ENCODE measurements at regions not wholly inside any gene's neighbourhood (a gene's known extent, or its start where the extent isn't known, plus 50 kb on each side); places are given as distances from the start of the nearest gene placed in this dataset.

DNA sequence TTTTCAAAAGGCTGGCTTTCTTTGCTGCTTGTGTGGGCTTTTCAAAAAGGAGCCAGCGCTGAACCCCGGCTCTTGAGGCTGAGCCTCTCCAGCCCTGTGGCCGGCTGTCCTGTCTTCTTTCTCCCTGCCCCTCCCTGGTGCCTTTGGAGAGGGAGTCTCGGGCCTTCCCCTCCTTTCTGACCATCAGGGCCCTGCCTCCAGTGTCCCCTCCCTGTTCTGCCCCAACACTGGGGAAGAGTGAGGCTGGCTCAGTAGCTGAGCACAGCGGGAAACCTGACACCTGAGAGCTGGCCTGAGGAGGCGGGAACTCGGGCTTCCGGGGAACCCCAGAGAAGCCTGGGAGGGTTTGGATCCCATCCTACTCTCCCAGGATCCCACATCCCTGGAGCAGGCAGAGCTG lies 232.1 kb downstream of the LOXHD1 start:
- Histone ChIP-seq H3K27ac (no peak overlapping the region), H3K36me3 (no peaks in the 10 kb centered on the region), H3K4me3 (no peak overlapping the region), H3K27me3 (no peaks in the 10 kb centered on the region), H3K4me1 (peaks cover 0 to 12% (median 0%) of the 10 kb centered on the region in 4 donors), H3K9me3 (no peaks in the 10 kb centered on the region)
- TF ChIP-seq EP300 (IDR thresholded peaks at IDR 0.05; ENCODE audit: low read depth): no peak
- TF ChIP-seq, protein P1, sequence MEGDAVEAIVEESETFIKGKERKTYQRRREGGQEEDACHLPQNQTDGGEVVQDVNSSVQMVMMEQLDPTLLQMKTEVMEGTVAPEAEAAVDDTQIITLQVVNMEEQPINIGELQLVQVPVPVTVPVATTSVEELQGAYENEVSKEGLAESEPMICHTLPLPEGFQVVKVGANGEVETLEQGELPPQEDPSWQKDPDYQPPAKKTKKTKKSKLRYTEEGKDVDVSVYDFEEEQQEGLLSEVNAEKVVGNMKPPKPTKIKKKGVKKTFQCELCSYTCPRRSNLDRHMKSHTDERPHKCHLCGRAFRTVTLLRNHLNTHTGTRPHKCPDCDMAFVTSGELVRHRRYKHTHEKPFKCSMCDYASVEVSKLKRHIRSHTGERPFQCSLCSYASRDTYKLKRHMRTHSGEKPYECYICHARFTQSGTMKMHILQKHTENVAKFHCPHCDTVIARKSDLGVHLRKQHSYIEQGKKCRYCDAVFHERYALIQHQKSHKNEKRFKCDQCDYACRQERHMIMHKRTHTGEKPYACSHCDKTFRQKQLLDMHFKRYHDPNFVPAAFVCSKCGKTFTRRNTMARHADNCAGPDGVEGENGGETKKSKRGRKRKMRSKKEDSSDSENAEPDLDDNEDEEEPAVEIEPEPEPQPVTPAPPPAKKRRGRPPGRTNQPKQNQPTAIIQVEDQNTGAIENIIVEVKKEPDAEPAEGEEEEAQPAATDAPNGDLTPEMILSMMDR (IDR thresholded peaks at IDR 0.05): no peak
- no peak for TF ChIP-seq POLR2AphosphoS5 (IDR thresholded peaks at IDR 0.05)
- TF ChIP-seq POLR2A (IDR thresholded peaks at IDR 0.05): no peak
- WGBS, 2 donors (ENCODE audit: low coverage in 1 of 2): 90% methylated on average over 8 of the region's 8 CpGs; no CpG with 5 or more reads in 1 of the 2 donors
- in situ Hi-C loops (cut with MboI; ENCODE audit: low pct_ligation_motif_present in 1 of 4, low pct_unique_long_range_greater_than_20kb in 1 of 4, low sequenced_read_pairs in 3 of 4): no loop called here
- no peak for DNase-seq
- intact Hi-C loops (cut with DNase I; ENCODE audit: low total_unique reads): no loop called here

GRCh38 chr18:46425511-46425910 lies 231.5 kb downstream of the LOXHD1 start:
- no peaks in the 10 kb centered on the region for H3K9me3 ChIP-seq
- no peak for DNase-seq
- intact Hi-C loops (cut with DNase I; ENCODE audit: low total_unique reads) (no loop called here), in situ Hi-C loops (cut with MboI; ENCODE audit: low pct_ligation_motif_present in 1 of 4, low pct_unique_long_range_greater_than_20kb in 1 of 4, low sequenced_read_pairs in 3 of 4) (no loop called here)
- WGBS, 2 donors (ENCODE audit: low coverage in 1 of 2): 100% methylated on average over 3 of the region's 3 CpGs; no CpG with 5 or more reads in 1 of the 2 donors
- no peaks in the 10 kb centered on the region for H3K27me3 ChIP-seq
- H3K4me1 ChIP-seq: peaks cover 0 to 12% (median 0%) of the 10 kb centered on the region in 4 donors
- H3K36me3 ChIP-seq: no peaks in the 10 kb centered on the region
- H3K27ac ChIP-seq: no peak overlapping the region
- TF ChIP-seq, protein P1 (IDR thresholded peaks at IDR 0.05): no peak
- TF ChIP-seq POLR2AphosphoS5 (IDR thresholded peaks at IDR 0.05) (no peak), POLR2A (IDR thresholded peaks at IDR 0.05) (no peak), EP300 (IDR thresholded peaks at IDR 0.05; ENCODE audit: low read depth) (no peak)
- no peak overlapping the region for H3K4me3 ChIP-seq

- no peak for DNase-seq
- intact Hi-C loops (cut with DNase I; ENCODE audit: low total_unique reads): no loop called here
- Histone ChIP-seq H3K4me1 (peaks cover 0 to 12% (median 0%) of the 10 kb centered on the region in 4 donors), H3K9me3 (no peaks in the 10 kb centered on the region), H3K27me3 (no peaks in the 10 kb centered on the region), H3K36me3 (no peaks in the 10 kb centered on the region), H3K4me3 (no peak overlapping the region), H3K27ac (no peak overlapping the region)
- WGBS, 2 donors (ENCODE audit: low coverage in 1 of 2): 42 to 53% methylated on average over 3 to 5 of the region's 5 CpGs
- in situ Hi-C loops (cut with MboI; ENCODE audit: low pct_ligation_motif_present in 1 of 4, low pct_unique_long_range_greater_than_20kb in 1 of 4, low sequenced_read_pairs in 3 of 4): no loop called here
- no peak for TF ChIP-seq EP300 (IDR thresholded peaks at IDR 0.05; ENCODE audit: low read depth)
- no peak for TF ChIP-seq POLR2A (IDR thresholded peaks at IDR 0.05)
- TF ChIP-seq, protein P1 (IDR thresholded peaks at IDR 0.05): no peak
- TF ChIP-seq POLR2AphosphoS5 (IDR thresholded peaks at IDR 0.05): no peak
Measured at GRCh38 chr18:46426021-46426678, 230.9 kb downstream of the LOXHD1 start.

DNA sequence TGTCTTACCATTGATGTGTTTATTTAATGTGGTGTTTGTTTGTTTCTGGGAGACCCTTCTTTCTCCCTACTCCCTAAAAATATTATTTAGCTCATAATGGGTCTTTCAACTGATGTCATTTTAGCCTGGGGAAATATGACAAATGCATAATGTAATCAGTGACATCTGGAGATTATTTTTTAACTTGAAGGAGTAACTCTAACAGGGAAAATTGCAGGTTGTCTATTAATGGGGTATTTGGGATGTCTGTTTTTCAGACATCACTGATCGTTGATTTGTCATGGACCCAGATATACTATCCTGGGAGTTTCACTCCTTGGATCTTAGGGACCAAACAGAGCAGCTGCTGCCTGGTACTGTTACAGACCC lies 230.4 kb downstream of the LOXHD1 start:
- no peaks in the 10 kb centered on the region for H3K9me3 ChIP-seq
- in situ Hi-C loops (cut with MboI; ENCODE audit: low pct_ligation_motif_present in 1 of 4, low pct_unique_long_range_greater_than_20kb in 1 of 4, low sequenced_read_pairs in 3 of 4) (no loop called here), intact Hi-C loops (cut with DNase I; ENCODE audit: low total_unique reads) (no loop called here)
- H3K4me3 ChIP-seq: no peak overlapping the region
- H3K27ac ChIP-seq: no peak overlapping the region
- WGBS, 2 donors (ENCODE audit: low coverage in 1 of 2): 79% methylated on average over 1 of the region's 1 CpG; no CpG with 5 or more reads in 1 of the 2 donors
- peaks cover 0 to 11% (median 0%) of the 10 kb centered on the region in 4 donors for H3K4me1 ChIP-seq
- no peaks in the 10 kb centered on the region for H3K36me3 ChIP-seq
- DNase-seq: no peak
- TF ChIP-seq EP300 (IDR thresholded peaks at IDR 0.05; ENCODE audit: low read depth) (no peak), POLR2AphosphoS5 (IDR thresholded peaks at IDR 0.05) (no peak), POLR2A (IDR thresholded peaks at IDR 0.05) (no peak)
- TF ChIP-seq, protein P1 (IDR thresholded peaks at IDR 0.05): no peak
- H3K27me3 ChIP-seq: no peaks in the 10 kb centered on the region
